Hepatocyte (in vitro differentiated cells): ENCODE measurements at regions not wholly inside any gene's neighbourhood (a gene's known extent, or its start where the extent isn't known, plus 50 kb on each side); places are given as distances from the start of the nearest gene placed in this dataset.

Source experiments
- DNase-seq: peaks from one replicate; pipeline ENCODE4 v3.0.0-alpha.2; 2016; ENCODE audit warnings: low spot score
- H2AFZ ChIP-seq: fragments of 200-600 bp; sonication (generic); 2 replicates; pipeline ENCODE4 v1.6.0; 2016; ENCODE audit warnings: antibody characterized with exemption, mild to moderate bottlenecking
- H3K27ac ChIP-seq: fragments of 200-600 bp; sonication (generic); 2 replicates; pipeline ENCODE4 v1.5.1; 2016; ENCODE audit warnings: mild to moderate bottlenecking
- H3K27me3 ChIP-seq: fragments of 200-600 bp; sonication (generic); 2 replicates; pipeline ENCODE4 v1.6.1; 2016
- H3K36me3 ChIP-seq: fragments of 200-600 bp; sonication (generic); replicated peaks from 2 replicates; pipeline ENCODE4 v1.5.1; 2016; ENCODE audit warnings: low read depth; ENCODE audit not compliant: insufficient read depth
- H3K4me1 ChIP-seq: fragments of 200-600 bp; sonication (generic); 2 replicates; pipeline ENCODE4 v1.5.1; 2016; ENCODE audit warnings: mild to moderate bottlenecking, moderate library complexity; ENCODE audit not compliant: insufficient read depth
- H3K4me2 ChIP-seq: fragments of 200-600 bp; sonication (generic); 2 replicates; pipeline ENCODE4 v1.6.0; 2016
- H3K4me3 ChIP-seq: fragments of 200-600 bp; sonication (generic); 2 replicates; pipeline ENCODE4 v1.5.1; 2016; ENCODE audit warnings: mild to moderate bottlenecking
- H3K79me2 ChIP-seq: fragments of 200-600 bp; sonication (generic); 2 replicates; pipeline ENCODE4 v1.6.0; 2017; ENCODE audit warnings: mild to moderate bottlenecking
- H3K9me2 ChIP-seq: fragments of 200-600 bp; sonication (generic); replicated peaks from 2 replicates; pipeline ENCODE4 v1.6.0; 2017; ENCODE audit warnings: mild to moderate bottlenecking; ENCODE audit not compliant: insufficient read depth
- H3K9me3 ChIP-seq: fragments of 200-600 bp; sonication (generic); 2 replicates; pipeline ENCODE4 v1.5.1; 2016; ENCODE audit warnings: low read depth, mild to moderate bottlenecking
- H4K20me1 ChIP-seq: fragments of 200-600 bp; sonication (generic); 2 replicates; pipeline ENCODE4 v1.6.0; 2016; ENCODE audit warnings: mild to moderate bottlenecking; ENCODE audit not compliant: insufficient read depth, poor library complexity, severe bottlenecking
- CTCF ChIP-seq: fragments of 200-600 bp; sonication (generic); IDR thresholded peaks from 2 replicates; pipeline ENCODE4 v1.5.1; 2016; ENCODE audit warnings: antibody characterized with exemption, mild to moderate bottlenecking; ENCODE audit not compliant: poor library complexity
- EZH2 ChIP-seq: fragments of 200-600 bp; sonication (generic); IDR thresholded peaks from 2 replicates; pipeline ENCODE4 v1.6.1; 2016; ENCODE audit warnings: antibody characterized with exemption, mild to moderate bottlenecking, borderline replicate concordance
- EZH2phosphoT487 ChIP-seq: fragments of 200-600 bp; sonication (generic); IDR thresholded peaks from one replicate; pipeline ENCODE4 v1.6.1; 2018; ENCODE audit warnings: antibody characterized with exemption, mild to moderate bottlenecking, low read depth, moderate library complexity; ENCODE audit not compliant: unreplicated experiment, severe bottlenecking
- WGBS: methylation state at CpG from one replicate; pipeline ENCODE4 v1.1.6; 2016; ENCODE audit warnings: low lambda C conversion rate; ENCODE audit errors: missing lambda C conversion rate; 5-methylcytosine and 5-hydroxymethylcytosine counted together

DNA sequence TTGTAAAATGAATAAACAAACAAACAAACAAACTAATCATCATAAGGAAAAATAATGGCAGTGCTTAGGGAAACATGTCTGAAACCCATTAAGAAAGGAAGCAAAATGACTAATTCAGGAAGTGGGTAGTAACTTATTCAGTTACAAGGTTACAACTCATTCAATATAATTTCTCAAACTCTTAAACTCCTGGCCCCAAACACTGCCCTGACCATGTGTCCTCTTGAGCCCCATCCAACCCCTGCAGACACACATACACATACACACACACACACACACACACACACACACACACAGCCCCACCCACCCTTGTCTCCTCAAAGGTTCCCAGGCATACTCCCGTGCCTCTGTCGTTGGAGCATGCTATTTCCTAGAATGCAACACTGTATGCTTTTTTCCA lies 193.9 kb downstream of the SEC61B start:
- Histone ChIP-seq H3K36me3 (no peaks in the 10 kb centered on the region), H3K9me3 (no peaks in the 10 kb centered on the region), H3K27me3 (no peaks in the 10 kb centered on the region), H3K9me2 (no peaks in the 10 kb centered on the region), H3K4me1 (no peaks in the 10 kb centered on the region), H4K20me1 (no peaks in the 10 kb centered on the region), H2AFZ (no peak overlapping the region), H3K79me2 (no peaks in the 10 kb centered on the region), H3K27ac (no peak overlapping the region), H3K4me2 (no peak overlapping the region), H3K4me3 (no peak overlapping the region)
- TF ChIP-seq EZH2phosphoT487 = no peak
- TF ChIP-seq EZH2 = no peak
- TF ChIP-seq CTCF = no peak
- 83% methylated on average over 1 of the region's 2 CpGs for WGBS
- no peak for DNase-seq

DNA sequence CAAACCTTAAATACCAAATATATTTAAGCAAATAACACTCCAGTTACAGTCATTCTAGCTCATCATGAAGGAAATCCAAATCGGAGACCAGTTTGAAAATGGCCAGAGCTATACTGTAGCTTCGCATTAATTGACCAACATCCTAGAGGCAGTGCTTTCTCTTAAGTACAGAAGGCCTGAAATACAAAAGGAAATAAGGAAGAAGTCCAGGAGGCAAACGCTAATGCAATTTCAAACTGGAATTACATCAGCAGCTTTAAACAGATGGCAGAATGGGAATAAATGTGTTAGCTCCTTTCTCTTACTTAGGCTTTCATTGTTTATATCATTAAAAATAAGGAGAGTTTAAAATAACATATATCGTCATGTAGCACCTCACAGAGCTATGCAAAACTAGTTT lies 197.0 kb downstream of the SEC61B start:
- no peak for DNase-seq
- H3K9me3 ChIP-seq = no peaks in the 10 kb centered on the region
- no peaks in the 10 kb centered on the region for H3K79me2 ChIP-seq
- no peak overlapping the region for H3K4me3 ChIP-seq
- H3K4me2 ChIP-seq = no peak overlapping the region
- no peaks in the 10 kb centered on the region for H3K36me3 ChIP-seq
- TF ChIP-seq CTCF = no peak
- no peak for TF ChIP-seq EZH2
- TF ChIP-seq EZH2phosphoT487 = no peak
- no peaks in the 10 kb centered on the region for H3K27me3 ChIP-seq
- no peaks in the 10 kb centered on the region for H3K4me1 ChIP-seq
- H3K27ac ChIP-seq = no peak overlapping the region
- H3K9me2 ChIP-seq = no peaks in the 10 kb centered on the region
- no peaks in the 10 kb centered on the region for H4K20me1 ChIP-seq
- H2AFZ ChIP-seq = no peak overlapping the region
- 77% methylated on average over 4 of the region's 4 CpGs for WGBS

- no peaks in the 10 kb centered on the region for H3K4me1 ChIP-seq
- H3K27me3 ChIP-seq = no peaks in the 10 kb centered on the region
- no peaks in the 10 kb centered on the region for H4K20me1 ChIP-seq
- no peak for TF ChIP-seq EZH2
- no peak for TF ChIP-seq EZH2phosphoT487
- TF ChIP-seq CTCF = no peak
- H3K9me2 ChIP-seq = no peaks in the 10 kb centered on the region
- H3K36me3 ChIP-seq = no peaks in the 10 kb centered on the region
- no peak overlapping the region for H2AFZ ChIP-seq
- H3K79me2 ChIP-seq = no peaks in the 10 kb centered on the region
- no peak for DNase-seq
- no peak overlapping the region for H3K27ac ChIP-seq
- no peak overlapping the region for H3K4me2 ChIP-seq
- WGBS = 78% methylated on average over 4 of the region's 4 CpGs
- no peaks in the 10 kb centered on the region for H3K9me3 ChIP-seq
- H3K4me3 ChIP-seq = no peak overlapping the region
These were observed 199.3 kb downstream of the SEC61B start for GRCh38 chr9:99421369-99421768.

GRCh38 chr9:99425124-99425523 lies 203.0 kb downstream of the SEC61B start:
- TF ChIP-seq EZH2phosphoT487 = no peak

More at GRCh38 chr9:99425124-99425523, 203.0 kb downstream of the SEC61B start:
- no peak for DNase-seq
- no peaks in the 10 kb centered on the region for H3K27me3 ChIP-seq
- H3K9me3 ChIP-seq = no peaks in the 10 kb centered on the region
- no peak overlapping the region for H2AFZ ChIP-seq
- no peaks in the 10 kb centered on the region for H3K9me2 ChIP-seq
- no peaks in the 10 kb centered on the region for H3K4me1 ChIP-seq
- H3K4me2 ChIP-seq = no peak overlapping the region
- no peaks in the 10 kb centered on the region for H4K20me1 ChIP-seq
- no peak overlapping the region for H3K27ac ChIP-seq
- no peaks in the 10 kb centered on the region for H3K79me2 ChIP-seq
- H3K4me3 ChIP-seq = no peak overlapping the region
- no peaks in the 10 kb centered on the region for H3K36me3 ChIP-seq
